Esophagus muscularis mucosa (tissue), 4 donors: ENCODE measurements at regions not wholly inside any gene's neighbourhood (a gene's known extent, or its start where the extent isn't known, plus 50 kb on each side); places are given as distances from the start of the nearest gene placed in this dataset.

Experiments
- DNase-seq: peaks from one replicate; pipeline ENCODE4 v3.0.0-alpha.2; 2017; ENCODE audit errors: extremely low spot score
- H3K27ac ChIP-seq, 4 donors: fragments of 200-600 bp; sonication (generic); replicated peaks in 1 of 4; 1 replicate in 3 of 4; 2 replicates in 1 of 4; pipeline ENCODE4 v1.5.1; 2016 to 2019; ENCODE audit warnings: mild to moderate bottlenecking in 1 of 4
- H3K27me3 ChIP-seq, 4 donors: fragments of 200-600 bp; sonication (generic); one replicate each; pipeline versions ENCODE4 v1.5.1 to v1.6.0; 2016 to 2019
- H3K36me3 ChIP-seq, 4 donors: fragments of 200-600 bp; sonication (generic); one replicate each; pipeline ENCODE4 v1.5.1; 2016 to 2019
- H3K4me1 ChIP-seq, 4 donors: fragments of 200-600 bp; sonication (generic); one replicate each; pipeline ENCODE4 v1.5.1; 2016 to 2019
- H3K4me3 ChIP-seq, 4 donors: fragments of 200-600 bp; sonication (generic); 1 replicate in 2 of 4; 2 replicates in 2 of 4; pipeline ENCODE4 v1.5.1; 2016 to 2019; ENCODE audit warnings: mild to moderate bottlenecking in 4 of 4, moderate library complexity in 1 of 4
- H3K9me3 ChIP-seq, 4 donors: fragments of 200-600 bp; sonication (generic); 1 replicate in 3 of 4; 2 replicates in 1 of 4; pipeline ENCODE4 v1.5.1; 2016 to 2019
- CTCF ChIP-seq, 3 experiments: fragments of 200-600 bp in 2 of 3; fragments of 450-650 bp in 1 of 3; sonication (generic) in 2 of 3; IDR thresholded peaks; one replicate each; pipeline ENCODE4 v1.5.1; 2017 to 2019; ENCODE audit warnings: antibody characterized with exemption in 3 of 3, mild to moderate bottlenecking in 2 of 3, moderate library complexity in 1 of 3
- EP300 ChIP-seq: sonication (generic); formaldehyde crosslinking; IDR thresholded peaks from one replicate; pipeline ENCODE4 v1.6.1; 2017; ENCODE audit warnings: antibody characterized with exemption
- POLR2A ChIP-seq: fragments of 450-650 bp; IDR thresholded peaks from one replicate; pipeline ENCODE4 v1.6.1; 2017; ENCODE audit warnings: antibody characterized with exemption, moderate library complexity, mild to moderate bottlenecking, low read depth
- POLR2AphosphoS5 ChIP-seq, 2 donors: sonication (generic); formaldehyde crosslinking; IDR thresholded peaks; one replicate each; pipeline ENCODE4 v1.6.1; 2017; ENCODE audit warnings: antibody characterized with exemption in 2 of 2
- WGBS: methylation state at CpG from one replicate; pipeline ENCODE4 v1.1.5; 2018; 5-methylcytosine and 5-hydroxymethylcytosine counted together
- intact Hi-C: fragments of 100-400 bp; cut with DNase I; formaldehyde crosslinking; loops from one replicate; pipeline ENCODE4 v1.15.1; 2023

GRCh38 chr13:83003185-83003584 is 879.1 kb downstream of the SLITRK1 start:
- Histone ChIP-seq H3K36me3 (no peaks in the 10 kb centered on the region), H3K27ac (no peak overlapping the region), H3K4me3 (no peak overlapping the region), H3K9me3 (no peaks in the 10 kb centered on the region), H3K27me3 (no peaks in the 10 kb centered on the region), H3K4me1 (peaks cover 0 to 4% (median 0%) of the 10 kb centered on the region in 4 donors)
- intact Hi-C loops = no loop called here
- TF ChIP-seq POLR2A (no peak), POLR2AphosphoS5 (IDR thresholded peaks at IDR 0.05) (no peak), CTCF (IDR thresholded peaks at IDR 0.05) (no peak), EP300 (no peak)
- DNase-seq = no peak

- H3K9me3 ChIP-seq = no peaks in the 10 kb centered on the region
- intact Hi-C loops = no loop called here
- no peaks in the 10 kb centered on the region for H3K4me1 ChIP-seq
- no peak overlapping the region for H3K4me3 ChIP-seq
- no peak overlapping the region for H3K27ac ChIP-seq
- H3K27me3 ChIP-seq = no peaks in the 10 kb centered on the region
- no peaks in the 10 kb centered on the region for H3K36me3 ChIP-seq
- 89% methylated on average over 2 of the region's 2 CpGs for WGBS
- DNase-seq = no peak
- TF ChIP-seq EP300 (no peak), POLR2A (no peak), CTCF (IDR thresholded peaks at IDR 0.05) (no peak), POLR2AphosphoS5 (IDR thresholded peaks at IDR 0.05) (no peak)
These were observed 888.9 kb downstream of the SLITRK1 start for GRCh38 chr13:82993417-82993816.

- Histone ChIP-seq H3K9me3 (no peaks in the 10 kb centered on the region), H3K4me1 (no peaks in the 10 kb centered on the region), H3K36me3 (no peaks in the 10 kb centered on the region), H3K27me3 (no peaks in the 10 kb centered on the region), H3K27ac (no peak overlapping the region), H3K4me3 (no peak overlapping the region)
- no peak for DNase-seq
- no peak for TF ChIP-seq POLR2A
- TF ChIP-seq EP300 = no peak
- TF ChIP-seq CTCF (IDR thresholded peaks at IDR 0.05) = no peak
- TF ChIP-seq POLR2AphosphoS5 (IDR thresholded peaks at IDR 0.05) = no peak
- intact Hi-C loops = no loop called here
These were observed 905.8 kb downstream of the SLITRK1 start for GRCh38 chr13:82976499-82976898.

- H3K9me3 ChIP-seq = no peaks in the 10 kb centered on the region
- H3K27ac ChIP-seq = no peak overlapping the region
- no peaks in the 10 kb centered on the region for H3K36me3 ChIP-seq
- WGBS = 25% methylated on average over 7 of the region's 7 CpGs
- no peak for DNase-seq
- no peak overlapping the region for H3K4me3 ChIP-seq
- intact Hi-C loops = no loop called here
- TF ChIP-seq POLR2A (no peak), POLR2AphosphoS5 (IDR thresholded peaks at IDR 0.05) (no peak), CTCF (IDR thresholded peaks at IDR 0.05) (no peak), EP300 (no peak)
- no peaks in the 10 kb centered on the region for H3K4me1 ChIP-seq
- H3K27me3 ChIP-seq = no peaks in the 10 kb centered on the region
These were observed 918.8 kb downstream of the SLITRK1 start for GRCh38 chr13:82963226-82964099.

GRCh38 chr13:82962397-82962796 is 919.9 kb downstream of the SLITRK1 start:
- H3K4me3 ChIP-seq = no peak overlapping the region
- 41% methylated on average over 3 of the region's 3 CpGs for WGBS
- DNase-seq = no peak
- H3K36me3 ChIP-seq = no peaks in the 10 kb centered on the region
- H3K27ac ChIP-seq = no peak overlapping the region
- H3K4me1 ChIP-seq = no peaks in the 10 kb centered on the region
- no peaks in the 10 kb centered on the region for H3K27me3 ChIP-seq
- TF ChIP-seq POLR2A (no peak), CTCF (IDR thresholded peaks at IDR 0.05) (no peak), POLR2AphosphoS5 (IDR thresholded peaks at IDR 0.05) (no peak), EP300 (no peak)
- intact Hi-C loops = no loop called here
- H3K9me3 ChIP-seq = no peaks in the 10 kb centered on the region
